ENCODE measurements at regions not wholly inside any gene's neighbourhood (a gene's known extent, or its start where the extent isn't known, plus 50 kb on each side); places are given as distances from the start of the nearest gene placed in this dataset.

- TF ChIP-seq CTCF (IDR thresholded peaks at IDR 0.05; ENCODE audit: low read depth, low read length), result no peak
- TF ChIP-seq, protein P1, sequence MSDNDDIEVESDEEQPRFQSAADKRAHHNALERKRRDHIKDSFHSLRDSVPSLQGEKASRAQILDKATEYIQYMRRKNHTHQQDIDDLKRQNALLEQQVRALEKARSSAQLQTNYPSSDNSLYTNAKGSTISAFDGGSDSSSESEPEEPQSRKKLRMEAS (IDR thresholded peaks at IDR 0.05; ENCODE audit: low read depth, low read length), result no peak
Measured at GRCh38 chr14:71193663-71194062, 286.4 kb downstream of the PCNX1 start.

Data from NB4 (cell line).